GM18511 (cell line): ENCODE measurements at regions not wholly inside any gene's neighbourhood (a gene's known extent, or its start where the extent isn't known, plus 50 kb on each side); places are given as distances from the start of the nearest gene placed in this dataset.

Source experiments
- ATAC-seq: cut with Tn5 transposase; IDR thresholded peaks from one replicate; pipeline ENCODE4 v1.9.1; 2021; ENCODE audit warnings: mild to moderate bottlenecking, moderate library complexity; ENCODE audit not compliant: unreplicated experiment

GRCh38 chr6:157755746-157756411 is 67.2 kb upstream of the SNX9 start:
- ATAC-seq: no peak

GRCh38 chr6:157756708-157757429 is 66.2 kb upstream of the SNX9 start:
- no peak for ATAC-seq

GRCh38 chr6:157757430-157758403 is 65.3 kb upstream of the SNX9 start:
- no peak for ATAC-seq

GRCh38 chr6:157758516-157759023 is 64.5 kb upstream of the SNX9 start:
- ATAC-seq: no peak

- ATAC-seq: no peak
Measured at GRCh38 chr6:157759028-157759427, 64.0 kb upstream of the SNX9 start.

- no peak for ATAC-seq
Measured at GRCh38 chr6:157760137-157760536, 62.9 kb upstream of the SNX9 start.

GRCh38 chr6:157760589-157761330 is 62.3 kb upstream of the SNX9 start:
- peak; percentile 12 for ATAC-seq

GRCh38 chr6:157761331-157761921 is 61.6 kb upstream of the SNX9 start:
- ATAC-seq: peak; percentile 45

GRCh38 chr6:157761926-157762325 is 61.1 kb upstream of the SNX9 start:
- no peak for ATAC-seq

- no peak for ATAC-seq
Measured at GRCh38 chr6:157762636-157763035, 60.4 kb upstream of the SNX9 start.

GRCh38 chr6:157763129-157763903 is 59.7 kb upstream of the SNX9 start:
- ATAC-seq: no peak

- peak; percentile 16 for ATAC-seq
Measured at GRCh38 chr6:157763904-157764177, 59.2 kb upstream of the SNX9 start.

- ATAC-seq: peak; percentile 57
Measured at GRCh38 chr6:157764178-157765068, 58.6 kb upstream of the SNX9 start.

- ATAC-seq: no peak
Measured at GRCh38 chr6:157766901-157767774, 55.9 kb upstream of the SNX9 start.

- no peak for ATAC-seq
Measured at GRCh38 chr6:157767775-157768156, 55.3 kb upstream of the SNX9 start.

- ATAC-seq: no peak
Measured at GRCh38 chr6:157768304-157768703, 54.7 kb upstream of the SNX9 start.

GRCh38 chr6:157768863-157769551 is 54.0 kb upstream of the SNX9 start:
- no peak for ATAC-seq
